GM19238 (cell line): ENCODE measurements at regions not wholly inside any gene's neighbourhood (a gene's known extent, or its start where the extent isn't known, plus 50 kb on each side); places are given as distances from the start of the nearest gene placed in this dataset.

Experiments used
- DNase-seq: peaks from one replicate; pipeline ENCODE4 v3.0.0; 2011; ENCODE audit warnings: low spot score; ENCODE audit not compliant: insufficient read length

- DNase-seq = no peak
Measured at GRCh38 chr14:94682736-94683135, 70.5 kb downstream of the SERPINA3 start.

GRCh38 chr14:94682061-94682516 is 69.9 kb downstream of the SERPINA3 start:
- DNase-seq = no peak

- DNase-seq = no peak
Measured at GRCh38 chr14:94681300-94682060, 69.3 kb downstream of the SERPINA3 start.

- DNase-seq = no peak
Measured at GRCh38 chr14:94680862-94681288, 68.7 kb downstream of the SERPINA3 start.

- no peak for DNase-seq
Measured at GRCh38 chr14:94679937-94680861, 68.0 kb downstream of the SERPINA3 start.

- DNase-seq = no peak
Measured at GRCh38 chr14:94679106-94679810, 67.1 kb downstream of the SERPINA3 start.

DNA sequence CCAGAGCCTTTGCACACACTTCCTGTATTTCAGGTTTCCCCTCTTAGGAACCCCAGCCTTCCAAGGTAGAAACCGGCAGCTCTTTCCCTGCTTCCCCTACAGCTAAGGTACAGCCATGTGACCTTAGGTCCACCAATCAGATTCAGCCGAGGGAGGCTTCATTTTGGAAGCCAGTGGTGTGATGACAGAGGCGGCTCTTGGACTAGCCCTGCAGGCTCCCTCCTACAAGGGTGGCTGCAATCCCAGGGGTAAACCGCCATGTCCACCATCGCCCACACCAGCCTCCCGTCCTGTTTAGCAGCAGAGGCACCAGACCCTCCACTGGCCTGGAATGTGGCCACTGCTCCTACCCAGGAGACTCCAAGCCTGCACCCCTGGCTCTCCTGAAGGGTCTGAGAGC is 65.6 kb downstream of the SERPINA3 start:
- DNase-seq = no peak

DNA sequence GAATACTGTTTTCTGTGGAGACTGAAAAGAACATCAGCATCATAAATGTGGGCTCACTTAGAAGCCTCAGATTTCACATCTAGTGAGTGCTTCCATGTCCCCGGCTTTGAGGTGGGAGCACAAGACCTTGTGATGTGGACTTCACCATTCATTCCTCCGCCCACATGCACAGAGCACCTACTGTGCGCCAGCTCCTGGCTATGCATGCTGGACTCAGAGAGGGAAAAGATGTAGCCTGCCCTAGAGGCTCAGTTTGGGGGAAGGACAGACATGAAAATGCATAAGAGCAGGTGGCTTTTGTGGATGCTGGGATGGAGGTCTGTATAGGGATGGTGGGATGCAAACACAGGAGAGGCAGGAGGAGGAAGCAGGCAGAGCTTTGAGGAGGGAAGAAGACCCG is 65.0 kb downstream of the SERPINA3 start:
- no peak for DNase-seq

- no peak for DNase-seq
Measured at GRCh38 chr14:94676495-94677185, 64.4 kb downstream of the SERPINA3 start.

DNA sequence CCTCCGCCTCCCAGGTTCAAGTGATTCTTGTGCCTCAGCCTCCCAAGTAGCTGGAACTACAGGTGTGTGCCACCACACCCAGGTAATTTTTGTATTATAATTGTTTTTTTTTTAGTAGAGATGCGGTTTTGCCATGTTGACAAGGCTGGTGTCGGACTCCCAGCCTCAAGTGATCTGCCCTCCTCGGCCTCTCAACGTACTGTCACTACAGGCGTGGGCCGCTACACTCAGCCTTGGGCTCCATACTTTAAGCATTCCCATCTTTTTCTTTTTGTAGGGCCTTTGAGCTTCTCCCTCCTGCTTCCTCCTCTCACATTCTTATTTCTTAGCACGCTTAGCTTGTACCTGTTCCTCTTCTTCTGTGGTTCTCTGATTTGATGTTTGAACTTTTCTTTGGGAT is 62.8 kb downstream of the SERPINA3 start:
- no peak for DNase-seq

GRCh38 chr14:94673781-94674231 is 61.6 kb downstream of the SERPINA3 start:
- no peak for DNase-seq
